Immature natural killer cell (primary cell): ENCODE measurements at regions not wholly inside any gene's neighbourhood (a gene's known extent, or its start where the extent isn't known, plus 50 kb on each side); places are given as distances from the start of the nearest gene placed in this dataset.
"Not testable (repeated sequence)": the region's sequence is repeated elsewhere in the genome, so short reads cannot be mapped to it uniquely, and the experiment has no call there.

ENCODE experiments used
- DNase-seq, 3 donors: peaks; one replicate each; pipeline ENCODE4 v3.0.0; 2022; ENCODE audit warnings: mixed read lengths in 1 of 3
- H3K27ac Mint-ChIP-seq, 6 donors: one replicate each; pipeline ENCODE4 v1.8.0; 2020; ENCODE audit warnings: mixed read lengths in 6 of 6, mild to moderate bottlenecking in 5 of 6, inconsistent platforms in 4 of 6, moderate library complexity in 3 of 6
- H3K27me3 Mint-ChIP-seq, 3 donors: one replicate each; pipeline ENCODE4 v1.8.0; 2020 to 2021; ENCODE audit warnings: low read depth in 3 of 3, mild to moderate bottlenecking in 3 of 3, mixed read lengths in 3 of 3, moderate library complexity in 3 of 3, inconsistent platforms in 1 of 3
- H3K36me3 Mint-ChIP-seq, 3 donors: one replicate each; pipeline ENCODE4 v1.8.0; 2020; ENCODE audit warnings: mixed read lengths in 3 of 3, inconsistent platforms in 2 of 3, mild to moderate bottlenecking in 2 of 3
- H3K4me1 Mint-ChIP-seq, 2 donors: one replicate each; pipeline ENCODE4 v1.8.0; 2020; ENCODE audit warnings: inconsistent platforms in 2 of 2, mild to moderate bottlenecking in 2 of 2, mixed read lengths in 2 of 2, moderate library complexity in 1 of 2
- H3K4me3 Mint-ChIP-seq, 5 donors: one replicate each; pipeline ENCODE4 v1.8.0; 2020; ENCODE audit warnings: mild to moderate bottlenecking in 5 of 5, mixed read lengths in 5 of 5, inconsistent platforms in 3 of 5, moderate library complexity in 3 of 5
- H3K9me3 Mint-ChIP-seq, 6 donors: one replicate each; pipeline ENCODE4 v1.8.0; 2020; ENCODE audit warnings: mild to moderate bottlenecking in 6 of 6, mixed read lengths in 6 of 6, inconsistent platforms in 4 of 6, moderate library complexity in 3 of 6

DNA sequence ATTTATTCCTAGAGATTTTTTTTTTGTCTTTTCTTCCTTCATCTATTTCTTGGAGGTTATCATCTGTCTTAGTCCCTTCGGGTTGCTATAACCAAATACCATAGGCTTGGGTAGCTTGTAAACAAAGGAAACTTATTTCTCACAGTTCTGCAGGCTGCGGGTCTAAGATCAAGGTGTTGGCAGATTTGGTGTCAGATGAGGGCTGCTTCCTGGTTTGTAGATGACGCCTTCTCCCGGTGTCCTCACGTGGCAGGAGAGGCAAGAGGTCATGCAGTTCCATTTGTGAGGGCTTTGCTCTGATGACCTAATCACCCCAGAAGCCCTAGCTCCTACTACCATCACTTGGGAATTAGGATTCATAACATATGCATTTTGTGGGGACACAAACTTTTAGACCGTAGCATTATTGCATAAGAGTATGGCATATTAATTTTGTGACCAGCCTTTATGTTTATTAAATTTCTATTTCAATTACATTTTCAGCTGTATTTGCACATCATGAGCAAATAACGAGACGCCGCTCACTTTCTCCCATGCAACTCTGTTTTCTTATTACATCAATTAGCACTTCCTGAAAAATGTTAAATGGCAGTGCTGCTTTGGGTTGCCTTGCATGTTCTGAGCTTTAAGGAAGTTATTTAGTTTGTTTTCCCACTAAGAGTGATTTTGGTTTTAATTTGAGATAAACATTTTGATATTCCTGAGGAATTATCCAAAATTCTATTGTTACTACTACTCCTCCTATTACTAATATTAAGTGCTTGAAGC lies 246.4 kb upstream of the HDAC4 start:
- Mint-ChIP-seq H3K27me3 (peaks cover 0 to 7% (median 4%) of the 10 kb centered on the region in 3 donors), H3K36me3 (peaks cover 0 to 4% (median 3%) of the 10 kb centered on the region in 3 donors), H3K9me3 (no peaks in the 10 kb centered on the region), H3K27ac (peak overlapping the region in 3 of 6 donors; percentile 66 to 84 (median 79)), H3K4me3 (peak overlapping the region in 3 of 5 donors; percentile 0 to 76 (median 3)), H3K4me1 (peaks cover 17 to 19% of the 10 kb centered on the region in 2 donors)
- peak; percentile 31 to 63 (median 45) for DNase-seq

DNA sequence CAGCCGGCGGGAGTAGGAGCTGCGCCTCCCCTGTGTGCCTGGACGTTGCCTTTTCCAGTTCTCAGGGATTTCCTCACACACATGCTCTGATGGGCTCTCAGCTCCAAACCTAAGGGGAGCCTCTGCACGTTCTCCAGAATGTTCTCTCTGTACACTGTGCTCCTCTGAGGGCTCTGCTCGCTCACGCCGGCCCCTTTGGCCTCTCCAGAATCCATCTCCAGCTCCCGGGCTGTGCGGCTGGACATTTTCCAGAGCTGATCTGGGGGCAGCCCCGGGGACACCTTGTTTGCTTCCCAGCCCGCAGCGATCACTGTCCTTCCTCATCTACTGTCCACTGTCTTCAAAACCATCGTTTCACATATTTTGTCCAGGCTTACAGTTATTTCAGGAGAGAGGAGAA lies 245.4 kb upstream of the HDAC4 start:
- H3K4me1 Mint-ChIP-seq = peaks cover 17 to 19% of the 10 kb centered on the region in 2 donors
- no peaks in the 10 kb centered on the region for H3K9me3 Mint-ChIP-seq
- H3K27me3 Mint-ChIP-seq = peaks cover 0 to 7% (median 4%) of the 10 kb centered on the region in 3 donors
- H3K27ac Mint-ChIP-seq = peak overlapping the region in 1 of 6 donors; percentile 37
- peaks cover 0 to 4% (median 3%) of the 10 kb centered on the region in 3 donors for H3K36me3 Mint-ChIP-seq
- no peak for DNase-seq
- no peak overlapping the region for H3K4me3 Mint-ChIP-seq

- H3K27ac Mint-ChIP-seq, DNase-seq, H3K4me3 Mint-ChIP-seq, H3K27me3 Mint-ChIP-seq, H3K9me3 Mint-ChIP-seq, H3K36me3 Mint-ChIP-seq: not testable (repeated sequence)
- H3K4me1 Mint-ChIP-seq = peaks cover 17 to 19% of the 10 kb centered on the region in 2 donors
Observed at GRCh38 chr2:239644594-239644993, 243.8 kb upstream of the HDAC4 start.

DNA sequence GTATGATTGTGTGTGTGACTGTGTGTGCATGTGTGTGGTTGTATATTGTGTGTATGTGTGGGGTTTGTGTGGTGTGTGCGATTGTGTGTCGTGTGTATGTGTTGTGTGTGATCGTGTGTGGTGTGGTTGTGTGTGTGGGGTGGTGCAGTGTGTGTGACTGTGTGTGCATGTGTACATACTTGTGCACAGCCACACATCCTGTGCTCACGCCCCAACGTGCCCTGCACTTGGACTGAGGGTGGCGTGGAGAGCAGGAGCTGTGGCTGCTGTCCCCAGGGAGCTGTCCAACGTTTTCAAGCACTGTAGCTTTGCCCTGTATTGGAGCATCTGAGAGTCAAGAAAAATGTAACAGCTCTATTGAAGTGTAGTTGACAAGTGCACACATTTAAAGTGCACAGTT lies 243.2 kb upstream of the HDAC4 start:
- no peaks in the 10 kb centered on the region for H3K36me3 Mint-ChIP-seq
- no peak overlapping the region for H3K4me3 Mint-ChIP-seq
- H3K27ac Mint-ChIP-seq = no peak overlapping the region
- peaks cover 0 to 4% (median 3%) of the 10 kb centered on the region in 3 donors for H3K27me3 Mint-ChIP-seq
- peak in 1 of 3 donors; percentile 23 for DNase-seq
- H3K4me1 Mint-ChIP-seq = peaks cover 17 to 19% of the 10 kb centered on the region in 2 donors
- H3K9me3 Mint-ChIP-seq = no peaks in the 10 kb centered on the region

DNA sequence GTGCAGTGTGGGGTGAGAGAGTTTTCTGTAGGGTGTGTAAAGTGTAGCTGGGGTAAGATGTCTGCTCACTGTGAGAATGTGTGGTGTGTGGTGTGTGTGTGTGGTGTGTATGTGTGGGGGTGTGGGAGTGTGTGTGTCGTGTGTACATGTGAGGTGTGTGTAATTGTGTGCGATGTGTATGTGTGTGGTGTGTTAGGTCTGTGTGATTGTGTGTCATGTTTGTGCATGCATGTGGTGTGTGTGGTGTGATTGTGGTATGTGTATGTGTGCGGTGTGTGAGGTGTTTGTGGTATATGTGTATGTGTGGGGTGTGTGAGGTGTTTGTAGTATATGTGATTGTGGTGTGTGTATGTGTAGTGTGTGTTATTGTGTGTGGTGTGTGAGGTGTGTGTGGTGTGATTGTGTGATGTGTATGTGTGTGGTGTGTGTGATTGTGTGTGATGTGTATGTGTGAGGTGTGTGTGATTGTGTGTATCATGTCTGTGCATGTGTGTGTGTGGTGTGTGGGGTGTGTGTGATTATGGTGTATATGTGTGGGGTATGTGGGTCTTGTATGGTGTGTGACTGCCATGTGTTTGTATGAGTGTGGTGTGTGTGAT lies 241.7 kb upstream of the HDAC4 start:
- peaks cover 14 to 17% of the 10 kb centered on the region in 2 donors for H3K4me1 Mint-ChIP-seq

DNA sequence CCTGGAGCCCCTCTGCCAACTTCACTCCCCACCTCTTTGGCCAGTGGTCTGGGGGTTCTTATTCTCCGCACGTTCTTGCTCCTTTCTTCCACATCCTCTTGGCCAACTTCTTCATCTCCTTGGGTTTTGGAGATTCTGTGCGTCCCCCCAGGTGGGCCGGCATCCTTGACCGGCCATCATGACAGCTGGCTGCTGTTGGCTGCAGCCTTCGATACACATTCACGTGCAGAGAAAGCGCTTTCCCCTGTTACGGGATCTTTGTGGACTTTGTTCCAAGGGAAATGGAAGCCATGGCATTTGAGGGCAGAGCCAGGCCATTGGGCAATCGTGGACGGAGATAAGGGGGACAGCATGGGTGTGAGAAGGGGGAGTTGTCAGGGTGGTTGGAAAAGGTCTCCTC lies 241.1 kb upstream of the HDAC4 start:
- not testable (repeated sequence) for H3K36me3 Mint-ChIP-seq, DNase-seq, H3K9me3 Mint-ChIP-seq, H3K27me3 Mint-ChIP-seq, H3K4me3 Mint-ChIP-seq, H3K27ac Mint-ChIP-seq
- peaks cover 8 to 11% of the 10 kb centered on the region in 2 donors for H3K4me1 Mint-ChIP-seq

More for the DNA sequence above, 241.7 kb upstream of the HDAC4 start:
- Mint-ChIP-seq H3K4me3 (no peak overlapping the region), H3K27me3 (peaks cover 0 to 2% (median 2%) of the 10 kb centered on the region in 3 donors), H3K27ac (no peak overlapping the region), H3K9me3 (no peaks in the 10 kb centered on the region), H3K36me3 (no peaks in the 10 kb centered on the region)
- no peak for DNase-seq

DNA sequence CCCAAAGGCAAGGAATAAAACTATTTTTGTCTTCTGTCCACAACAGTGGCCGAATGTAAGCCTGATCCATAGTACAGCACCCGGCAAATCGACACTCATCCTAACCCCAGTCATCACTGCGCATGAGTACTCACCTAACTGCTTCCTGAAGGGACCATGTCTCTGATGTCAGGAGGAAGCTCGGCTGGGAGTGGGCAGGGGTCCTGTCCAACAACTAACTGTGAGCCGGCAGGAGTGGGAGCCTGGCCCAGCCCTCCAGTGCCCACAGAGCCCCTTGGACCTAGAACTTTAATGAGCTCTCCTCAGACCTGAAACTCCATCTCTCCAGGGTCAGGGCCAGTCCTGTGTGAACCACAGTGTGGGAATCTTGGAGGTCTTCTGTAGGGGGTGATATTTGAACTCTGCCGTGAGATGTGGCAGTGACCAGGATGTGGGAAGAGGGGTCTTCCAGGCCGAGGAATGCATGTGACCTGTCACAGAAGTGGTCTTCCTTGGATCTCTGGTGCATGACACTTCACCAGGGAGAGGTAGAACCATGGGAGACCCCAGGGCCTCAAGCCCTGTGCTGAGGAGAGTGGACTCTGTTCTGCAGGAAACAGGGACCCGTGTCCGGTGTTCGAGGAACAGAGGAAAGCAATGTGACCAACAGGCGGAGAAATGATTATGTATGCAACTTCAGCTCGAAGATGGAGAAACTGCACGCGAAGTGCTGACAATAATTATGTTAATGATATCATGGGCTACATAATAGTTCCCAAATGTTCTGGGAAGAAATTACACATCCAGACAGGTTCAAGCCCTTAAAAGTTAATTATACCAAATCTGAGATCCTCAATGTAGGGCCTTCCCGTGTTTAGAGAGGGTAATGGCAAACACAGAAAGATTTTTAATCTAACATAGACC lies 240.1 kb upstream of the HDAC4 start:
- Mint-ChIP-seq H3K36me3 (no peaks in the 10 kb centered on the region), H3K9me3 (no peaks in the 10 kb centered on the region), H3K4me1 (peaks cover 0 to 1% of the 10 kb centered on the region in 2 donors), H3K27ac (no peak overlapping the region), H3K27me3 (peaks cover 2 to 8% (median 3%) of the 10 kb centered on the region in 3 donors), H3K4me3 (no peak overlapping the region)
- no peak for DNase-seq

DNA sequence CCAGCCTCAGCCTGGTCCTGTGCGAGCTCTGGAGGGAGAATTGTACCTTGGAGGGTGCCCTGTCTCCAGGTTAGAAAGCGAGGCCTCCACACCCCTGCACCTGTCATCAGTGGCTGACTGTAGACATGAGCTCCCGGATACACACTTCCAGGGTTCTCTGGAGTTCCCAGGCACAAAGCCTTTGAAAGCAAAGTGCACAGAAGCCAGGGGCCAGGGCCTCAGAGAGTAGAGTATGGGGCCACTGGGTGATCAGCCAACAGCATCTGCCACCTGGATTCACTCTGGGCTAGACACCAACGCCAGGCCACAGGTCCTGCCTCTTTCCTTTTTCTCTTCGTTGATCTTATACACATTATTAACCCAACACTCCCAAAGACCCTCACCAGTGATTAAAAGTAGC lies 239.4 kb upstream of the HDAC4 start:
- Mint-ChIP-seq H3K9me3 (no peaks in the 10 kb centered on the region), H3K4me3 (no peak overlapping the region), H3K36me3 (no peaks in the 10 kb centered on the region), H3K27ac (no peak overlapping the region), H3K27me3 (peaks cover 2 to 8% (median 4%) of the 10 kb centered on the region in 3 donors), H3K4me1 (no peaks in the 10 kb centered on the region)
- DNase-seq = no peak

GRCh38 chr2:239639421-239640185 lies 238.8 kb upstream of the HDAC4 start:
- Mint-ChIP-seq H3K9me3 (peaks cover 0 to under 1% (median 0%) of the 10 kb centered on the region in 6 donors), H3K27ac (no peak overlapping the region), H3K27me3 (peaks cover 0 to 8% (median 4%) of the 10 kb centered on the region in 3 donors), H3K4me3 (no peak overlapping the region), H3K36me3 (no peaks in the 10 kb centered on the region), H3K4me1 (no peaks in the 10 kb centered on the region)
- DNase-seq = no peak

DNA sequence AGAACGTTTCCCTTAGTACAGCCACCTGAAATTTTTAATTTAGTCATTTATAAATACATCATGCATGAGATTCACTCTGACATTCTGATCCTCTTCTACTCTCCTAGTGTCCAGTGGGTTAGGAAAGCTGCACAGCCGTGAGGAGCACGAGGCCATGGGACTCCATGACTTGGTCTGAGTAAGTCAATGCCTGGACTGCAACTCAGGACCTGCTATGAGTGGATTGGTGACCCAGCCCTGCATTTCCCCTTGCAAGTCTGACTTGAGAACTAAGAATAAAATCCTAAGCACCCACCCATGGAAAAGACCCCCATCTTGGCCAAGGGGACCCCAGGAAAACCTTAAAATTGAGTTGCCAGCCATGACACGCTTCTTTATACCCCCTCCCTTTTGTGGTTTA lies 237.6 kb upstream of the HDAC4 start:
- H3K27ac Mint-ChIP-seq = no peak overlapping the region
- no peak for DNase-seq
- H3K27me3 Mint-ChIP-seq = peaks cover 0 to 8% (median 4%) of the 10 kb centered on the region in 3 donors
- H3K4me3 Mint-ChIP-seq = no peak overlapping the region
- H3K36me3 Mint-ChIP-seq = no peaks in the 10 kb centered on the region
- no peaks in the 10 kb centered on the region for H3K4me1 Mint-ChIP-seq
- peaks cover 0 to 3% (median 0%) of the 10 kb centered on the region in 6 donors for H3K9me3 Mint-ChIP-seq

DNA sequence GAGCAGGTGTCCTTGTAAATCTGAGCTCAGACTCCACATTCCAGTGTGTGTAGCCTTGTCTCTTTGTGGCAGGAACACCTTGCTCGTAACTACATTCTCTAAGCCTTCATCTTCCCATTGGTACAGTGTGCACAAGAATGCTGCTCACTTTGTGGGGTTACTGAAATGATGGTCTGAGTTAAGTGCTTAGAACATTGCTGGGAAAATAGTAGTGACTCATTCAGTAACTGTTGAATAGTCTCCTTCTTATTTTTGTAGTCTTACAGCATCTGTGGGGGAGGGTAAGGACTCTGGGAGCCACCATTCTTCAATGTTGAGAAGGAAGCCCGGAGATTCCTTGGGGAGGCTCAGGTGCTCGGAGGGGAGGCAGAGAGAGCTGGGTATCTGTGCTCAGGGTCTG lies 236.0 kb upstream of the HDAC4 start:
- Mint-ChIP-seq H3K36me3 (no peaks in the 10 kb centered on the region), H3K27ac (no peak overlapping the region), H3K27me3 (peaks cover 0 to 8% (median 4%) of the 10 kb centered on the region in 3 donors), H3K9me3 (peaks cover 0 to 4% (median 0%) of the 10 kb centered on the region in 6 donors), H3K4me1 (peaks cover 0 to under 1% of the 10 kb centered on the region in 2 donors), H3K4me3 (no peak overlapping the region)
- no peak for DNase-seq

GRCh38 chr2:239634769-239635168 lies 233.9 kb upstream of the HDAC4 start:
- no peak overlapping the region for H3K4me3 Mint-ChIP-seq
- peaks cover 0 to 4% (median 0%) of the 10 kb centered on the region in 6 donors for H3K9me3 Mint-ChIP-seq
- H3K27ac Mint-ChIP-seq = no peak overlapping the region
- H3K4me1 Mint-ChIP-seq = peaks cover 10 to 21% of the 10 kb centered on the region in 2 donors
- DNase-seq = no peak
- peaks cover 6 to 13% (median 12%) of the 10 kb centered on the region in 3 donors for H3K27me3 Mint-ChIP-seq
- H3K36me3 Mint-ChIP-seq = no peaks in the 10 kb centered on the region
